SK-N-MC (cell line): ENCODE measurements at regions not wholly inside any gene's neighbourhood (a gene's known extent, or its start where the extent isn't known, plus 50 kb on each side); places are given as distances from the start of the nearest gene placed in this dataset.

Experiments used
- EZH2 ChIP-seq: fragments of 200-600 bp; sonication (generic); IDR thresholded peaks from one replicate; pipeline ENCODE4 v1.6.1; 2017; ENCODE audit warnings: antibody characterized with exemption
- POLR2AphosphoS5 ChIP-seq: IDR thresholded peaks from 2 replicates; pipeline ENCODE4 v1.6.1; 2012; ENCODE audit warnings: mild to moderate bottlenecking, low read depth, low read length, borderline replicate concordance

GRCh38 chr16:59212492-59213024 lies 478.4 kb upstream of the GOT2 start:
- TF ChIP-seq POLR2AphosphoS5, result no peak
- no peak for TF ChIP-seq EZH2
